Brain microvascular endothelial cell (primary cell): ENCODE measurements at regions not wholly inside any gene's neighbourhood (a gene's known extent, or its start where the extent isn't known, plus 50 kb on each side); places are given as distances from the start of the nearest gene placed in this dataset.

ENCODE experiments used
- DNase-seq: peaks from one replicate; pipeline ENCODE4 v3.0.0-alpha.2; 2020
- H3K27ac ChIP-seq: fragments of 250-450 bp; sonication (Bioruptor Pico); 2 replicates; pipeline ENCODE4 v1.5.1; 2020; ENCODE audit warnings: mild to moderate bottlenecking, moderate library complexity
- H3K27me3 ChIP-seq: fragments of 250-450 bp; sonication (Bioruptor Pico); replicated peaks from 2 replicates; pipeline ENCODE4 v1.5.1; 2020; ENCODE audit warnings: mild to moderate bottlenecking
- H3K36me3 ChIP-seq: fragments of 250-450 bp; sonication (Bioruptor Pico); replicated peaks from 2 replicates; pipeline ENCODE4 v1.5.1; 2020; ENCODE audit warnings: mild to moderate bottlenecking
- H3K4me3 ChIP-seq: 2 replicates; pipeline ENCODE4 v1.5.1; 2011; ENCODE audit warnings: low read depth, mild to moderate bottlenecking, control low read depth, low read length, moderate library complexity
- in situ Hi-C: cut with HindIII; loops from 2 replicates; pipeline ENCODE4 v1.10.0; 2017; ENCODE audit warnings: low sequenced_read_pairs, low pct_ligation_motif_present
- TF ChIP-seq, protein P1 (sequence below): IDR thresholded peaks from 2 replicates; pipeline ENCODE4 v1.5.1; 2011; ENCODE audit warnings: low read depth, mild to moderate bottlenecking, moderate library complexity, low read length, control low read depth, inconsistent platforms; ENCODE audit errors: missing control alignments

DNA sequence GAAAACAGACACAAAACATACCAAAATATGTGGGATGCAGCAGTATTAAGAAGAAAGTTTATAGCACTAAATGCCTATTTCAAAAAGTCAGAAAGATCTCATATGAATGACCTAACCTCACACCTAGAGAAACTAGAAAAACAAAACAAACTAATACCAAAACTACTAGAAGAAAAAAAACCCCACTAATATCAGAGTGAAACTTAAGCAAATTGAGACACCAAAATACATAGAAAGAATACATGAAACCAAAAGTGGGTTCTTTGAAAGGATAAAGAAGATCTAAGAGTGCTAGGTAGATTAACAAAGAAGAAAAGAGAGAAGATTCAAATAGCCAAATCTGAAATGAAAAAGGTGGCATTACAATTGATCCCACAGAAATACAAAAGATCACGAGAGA lies 494.1 kb downstream of the SH2D4B start:
- Histone ChIP-seq H3K4me3 (no peak overlapping the region), H3K27ac (no peak overlapping the region), H3K36me3 (no peaks in the 10 kb centered on the region), H3K27me3 (no peaks in the 10 kb centered on the region)
- no peak for DNase-seq
- in situ Hi-C loops, result no loop called here
- TF ChIP-seq, protein P1, sequence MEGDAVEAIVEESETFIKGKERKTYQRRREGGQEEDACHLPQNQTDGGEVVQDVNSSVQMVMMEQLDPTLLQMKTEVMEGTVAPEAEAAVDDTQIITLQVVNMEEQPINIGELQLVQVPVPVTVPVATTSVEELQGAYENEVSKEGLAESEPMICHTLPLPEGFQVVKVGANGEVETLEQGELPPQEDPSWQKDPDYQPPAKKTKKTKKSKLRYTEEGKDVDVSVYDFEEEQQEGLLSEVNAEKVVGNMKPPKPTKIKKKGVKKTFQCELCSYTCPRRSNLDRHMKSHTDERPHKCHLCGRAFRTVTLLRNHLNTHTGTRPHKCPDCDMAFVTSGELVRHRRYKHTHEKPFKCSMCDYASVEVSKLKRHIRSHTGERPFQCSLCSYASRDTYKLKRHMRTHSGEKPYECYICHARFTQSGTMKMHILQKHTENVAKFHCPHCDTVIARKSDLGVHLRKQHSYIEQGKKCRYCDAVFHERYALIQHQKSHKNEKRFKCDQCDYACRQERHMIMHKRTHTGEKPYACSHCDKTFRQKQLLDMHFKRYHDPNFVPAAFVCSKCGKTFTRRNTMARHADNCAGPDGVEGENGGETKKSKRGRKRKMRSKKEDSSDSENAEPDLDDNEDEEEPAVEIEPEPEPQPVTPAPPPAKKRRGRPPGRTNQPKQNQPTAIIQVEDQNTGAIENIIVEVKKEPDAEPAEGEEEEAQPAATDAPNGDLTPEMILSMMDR, result no peak

DNA sequence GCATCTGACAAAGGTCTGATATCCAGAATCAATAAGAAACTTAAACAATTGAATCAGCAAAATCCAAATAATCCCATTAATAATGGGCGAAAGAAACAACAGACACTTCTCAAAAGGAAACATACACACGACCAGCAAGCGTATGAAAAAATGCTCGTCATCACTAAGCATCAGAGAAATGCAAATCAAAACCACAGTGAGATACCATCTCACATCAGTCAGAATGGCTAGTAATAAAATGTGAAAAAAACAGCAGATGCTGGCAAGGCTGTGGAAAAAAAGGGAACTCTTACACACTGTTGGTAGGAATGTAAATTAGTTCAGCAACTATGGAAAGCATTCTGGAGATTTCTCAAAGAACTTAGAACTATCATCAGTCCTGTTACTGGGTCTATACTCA lies 496.7 kb downstream of the SH2D4B start:
- no peaks in the 10 kb centered on the region for H3K36me3 ChIP-seq
- DNase-seq, result no peak
- no peak overlapping the region for H3K4me3 ChIP-seq
- no peaks in the 10 kb centered on the region for H3K27me3 ChIP-seq
- TF ChIP-seq, protein P1, result no peak
- in situ Hi-C loops, result no loop called here
- H3K27ac ChIP-seq, result no peak overlapping the region

DNA sequence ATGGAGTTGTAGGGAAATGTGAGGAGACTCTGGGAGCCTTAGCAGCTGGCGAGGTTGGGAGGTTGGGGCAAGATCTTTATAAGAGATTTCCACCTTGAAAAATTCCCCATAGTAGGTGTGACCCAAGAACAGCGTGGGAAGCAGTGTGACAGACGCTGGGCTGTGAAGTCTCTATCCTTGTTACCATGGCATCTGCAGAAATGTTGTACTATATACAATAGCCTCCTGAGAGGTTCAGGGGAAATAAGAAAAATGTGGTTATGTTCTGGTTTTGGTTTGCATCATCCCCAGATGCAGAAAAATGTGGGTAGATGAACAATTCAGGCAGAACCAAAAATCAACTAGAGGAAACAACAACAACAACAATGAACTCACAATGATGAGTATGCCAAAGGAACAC lies 498.6 kb downstream of the SH2D4B start:
- H3K27ac ChIP-seq, result no peak overlapping the region
- H3K36me3 ChIP-seq, result no peaks in the 10 kb centered on the region
- DNase-seq, result no peak
- in situ Hi-C loops, result no loop called here
- TF ChIP-seq, protein P1, result no peak
- no peaks in the 10 kb centered on the region for H3K27me3 ChIP-seq
- no peak overlapping the region for H3K4me3 ChIP-seq

DNA sequence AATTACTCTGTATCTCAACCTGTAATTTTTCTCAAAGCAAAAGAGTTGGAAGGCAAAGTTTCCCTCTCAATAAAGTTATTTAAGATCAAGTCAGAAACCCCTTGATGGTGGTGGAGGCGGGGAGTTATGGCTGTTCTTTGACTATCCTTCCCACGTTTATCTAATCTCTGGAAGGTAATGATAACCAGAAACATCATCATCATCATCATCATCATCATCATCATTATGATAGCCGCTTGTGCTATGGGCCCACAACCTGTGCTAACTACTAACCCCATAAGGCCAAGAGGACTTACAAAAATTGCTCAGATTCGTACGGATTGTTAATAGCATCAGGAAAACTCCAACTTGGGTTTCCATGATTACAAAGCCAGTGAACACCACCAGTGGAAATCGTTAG lies 502.3 kb downstream of the SH2D4B start:
- Histone ChIP-seq H3K4me3 (no peak overlapping the region), H3K27ac (no peak overlapping the region), H3K27me3 (no peaks in the 10 kb centered on the region), H3K36me3 (no peaks in the 10 kb centered on the region)
- DNase-seq, result no peak
- TF ChIP-seq, protein P1, result no peak
- in situ Hi-C loops, result no loop called here

DNA sequence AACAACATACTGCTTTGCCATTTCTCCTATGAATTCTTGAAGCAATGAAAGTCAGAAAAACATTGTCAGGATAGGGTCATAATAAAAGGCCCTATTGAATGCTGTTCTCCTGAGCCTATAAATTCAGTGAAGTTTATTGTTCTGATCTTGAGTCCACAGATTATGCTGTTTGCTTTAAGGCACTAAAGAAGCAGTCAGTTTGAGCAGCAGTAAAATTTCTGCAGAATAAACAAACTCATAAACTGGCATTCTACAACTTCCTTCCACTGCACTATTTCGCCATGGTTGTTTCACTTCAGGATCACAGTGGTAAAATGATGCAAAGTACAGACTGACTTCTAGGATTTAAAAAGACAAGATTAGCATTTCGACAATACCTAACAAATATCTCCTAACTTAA lies 503.2 kb downstream of the SH2D4B start:
- H3K4me3 ChIP-seq, result no peak overlapping the region
- no peaks in the 10 kb centered on the region for H3K27me3 ChIP-seq
- no peaks in the 10 kb centered on the region for H3K36me3 ChIP-seq
- no peak for DNase-seq
- TF ChIP-seq, protein P1, result no peak
- no peak overlapping the region for H3K27ac ChIP-seq
- in situ Hi-C loops, result no loop called here

DNA sequence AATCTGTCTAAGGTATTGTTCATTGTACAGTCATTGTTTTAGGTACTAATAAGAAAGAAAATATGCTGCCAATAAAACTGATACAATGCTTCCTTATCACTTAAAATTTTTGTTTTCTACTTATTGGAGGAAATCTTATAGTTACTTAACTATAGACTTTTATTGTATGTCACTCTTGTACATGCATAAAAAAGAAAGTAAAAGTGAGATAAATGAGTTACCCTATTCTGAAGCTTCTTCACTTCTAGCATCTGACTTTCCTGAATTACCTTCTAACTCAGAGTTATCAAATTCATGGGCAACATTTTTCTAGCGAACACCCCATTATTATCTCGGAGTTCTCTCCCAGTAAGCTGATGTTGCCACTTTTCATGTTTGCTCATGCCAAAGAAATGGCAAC lies 504.9 kb downstream of the SH2D4B start:
- Histone ChIP-seq H3K4me3 (no peak overlapping the region), H3K27ac (no peak overlapping the region), H3K27me3 (no peaks in the 10 kb centered on the region), H3K36me3 (no peaks in the 10 kb centered on the region)
- no peak for DNase-seq
- in situ Hi-C loops, result no loop called here
- TF ChIP-seq, protein P1, result no peak
